Fibroblast of pulmonary artery (primary cell): ENCODE measurements at regions not wholly inside any gene's neighbourhood (a gene's known extent, or its start where the extent isn't known, plus 50 kb on each side); places are given as distances from the start of the nearest gene placed in this dataset.

Source experiments
- DNase-seq: peaks from one replicate; pipeline ENCODE4 v3.0.0-alpha.2; 2010; ENCODE audit warnings: low read depth
- H3K4me3 ChIP-seq: replicated peaks from 2 replicates; pipeline ENCODE4 v1.5.1; 2011; ENCODE audit warnings: low read depth, mild to moderate bottlenecking, control low read depth, low read length, moderate library complexity
- CTCF ChIP-seq: IDR thresholded peaks from 2 replicates; pipeline ENCODE4 v1.5.1; 2011; ENCODE audit warnings: mild to moderate bottlenecking, control low read depth, low read length, inconsistent platforms; ENCODE audit errors: missing control alignments

- TF ChIP-seq CTCF = no peak
- no peak for DNase-seq
These were observed 87.4 kb upstream of the CD96 start for GRCh38 chr3:111454551-111454950.

GRCh38 chr3:111465081-111465670, 76.8 kb upstream of the CD96 start:
- no peak overlapping the region for H3K4me3 ChIP-seq
- no peak for DNase-seq
- no peak for TF ChIP-seq CTCF

More at GRCh38 chr3:111454551-111454950, 87.4 kb upstream of the CD96 start:
- no peak overlapping the region for H3K4me3 ChIP-seq

- no peak for DNase-seq
- H3K4me3 ChIP-seq = no peak overlapping the region
- TF ChIP-seq CTCF = no peak
These were observed 72.0 kb upstream of the CD96 start for GRCh38 chr3:111470032-111470431.

GRCh38 chr3:111471831-111472230, 70.2 kb upstream of the CD96 start:
- DNase-seq = no peak
- no peak for TF ChIP-seq CTCF
- no peak overlapping the region for H3K4me3 ChIP-seq

GRCh38 chr3:111472556-111472955, 69.4 kb upstream of the CD96 start:
- TF ChIP-seq CTCF = no peak
- no peak for DNase-seq
- no peak overlapping the region for H3K4me3 ChIP-seq

GRCh38 chr3:111473550-111473949, 68.4 kb upstream of the CD96 start:
- no peak for DNase-seq
- no peak overlapping the region for H3K4me3 ChIP-seq
- no peak for TF ChIP-seq CTCF

GRCh38 chr3:111476701-111477100, 65.3 kb upstream of the CD96 start:
- TF ChIP-seq CTCF = no peak
- H3K4me3 ChIP-seq = no peak overlapping the region
- DNase-seq = no peak
